ENCODE measurements at regions not wholly inside any gene's neighbourhood (a gene's known extent, or its start where the extent isn't known, plus 50 kb on each side); places are given as distances from the start of the nearest gene placed in this dataset.

GRCh38 chr13:46487748-46488147, 65.2 kb upstream of the LRCH1 start (continued):
- TF ChIP-seq ZHX1 (CRISPR knock-in tag; IDR thresholded peaks at IDR 0.05; ENCODE audit: low read depth), result no peak
- TF ChIP-seq ZNF230 (CRISPR knock-in tag; IDR thresholded peaks at IDR 0.05), result no peak
- TF ChIP-seq ARHGAP35 (CRISPR knock-in tag; IDR thresholded peaks at IDR 0.05; ENCODE audit: borderline replicate concordance), result no peak
- TF ChIP-seq ZBTB14 (CRISPR knock-in tag; IDR thresholded peaks at IDR 0.05), result no peak

- no peak overlapping the region for H2AFZ ChIP-seq (ENCODE audit: low read length)
- no peaks in the 10 kb centered on the region for H3K79me2 ChIP-seq (ENCODE audit: insufficient read depth, low read length)
- no peaks in the 10 kb centered on the region for H3K4me1 ChIP-seq (ENCODE audit: insufficient read depth, low read length)
- BruUV-seq (replicated peaks), result no TSS peak
- CTCF ChIA-PET (ENCODE audit: low intra/inter-chr PET ratio, low total read pairs), result no interaction called here
- H3K4me3 ChIP-seq (replicated peaks in 1 of 3; ENCODE audit: insufficient read depth in 1 of 3, low read depth in 2 of 3, low read length in 3 of 3), result no peak overlapping the region
- no peak for TF ChIP-seq RELA (CRISPR knock-in tag; IDR thresholded peaks at IDR 0.05)
- TF ChIP-seq SNAPC2 (CRISPR knock-in tag; IDR thresholded peaks at IDR 0.05), result no peak
- no peak for TF ChIP-seq SIN3B (IDR thresholded peaks at IDR 0.05; ENCODE audit: low read length)
- peak; percentile 43; the same call in 1 of the 2 replicates for TF ChIP-seq CEBPB (IDR thresholded peaks at IDR 0.05; ENCODE audit: borderline replicate concordance, low read depth, low read length)
- no peak for TF ChIP-seq ZBTB25 (CRISPR knock-in tag; IDR thresholded peaks at IDR 0.05)
- no peak overlapping the region for H3K9ac ChIP-seq (ENCODE audit: insufficient read depth, low read depth, low read length)
- FAIRE-seq, result no peak
- in situ Hi-C loops (cut with HindIII; ENCODE audit: extremely low pct_ligation_motif_present, low pct_unique_long_range_greater_than_20kb) (no loop called here), intact Hi-C loops (cut with micrococcal nuclease; ENCODE audit: unreplicated experiment) (no loop called here)
- H3K4me2 ChIP-seq (ENCODE audit: low read depth, low read length), result no peak overlapping the region
- POLR2A ChIA-PET, result no interaction called here
- 59% methylated on average over 6 of the region's 6 CpGs for WGBS (ENCODE audit: low lambda C conversion rate)
- no peaks in the 10 kb centered on the region for H3K36me3 ChIP-seq (replicated peaks in 1 of 2; ENCODE audit: control insufficient read depth in 1 of 2, insufficient read depth in 2 of 2, low read length in 2 of 2)
- no peak overlapping the region for H3K27ac ChIP-seq (ENCODE audit: extremely low read length, insufficient read depth, low read length)
- no peaks in the 10 kb centered on the region for H4K20me1 ChIP-seq (ENCODE audit: insufficient read depth, low read length)
- no peak for DNase-seq (ENCODE audit: low spot score)
- H3K9me3 ChIP-seq (ENCODE audit: low read length), result peaks cover 24% of the 10 kb centered on the region
- ATAC-seq, result no peak
- peaks cover 0 to 3% of the 10 kb centered on the region in 2 experiments; a peak in 4 of 5 replicates for H3K27me3 ChIP-seq (ENCODE audit: control insufficient read depth in 1 of 2, insufficient read depth in 2 of 2, low read length in 2 of 2)
Observed at GRCh38 chr13:46486270-46486669, 66.7 kb upstream of the LRCH1 start.

All from HepG2 (cell line).